ENCODE measurements at regions not wholly inside any gene's neighbourhood (a gene's known extent, or its start where the extent isn't known, plus 50 kb on each side); places are given as distances from the start of the nearest gene placed in this dataset.

DNA sequence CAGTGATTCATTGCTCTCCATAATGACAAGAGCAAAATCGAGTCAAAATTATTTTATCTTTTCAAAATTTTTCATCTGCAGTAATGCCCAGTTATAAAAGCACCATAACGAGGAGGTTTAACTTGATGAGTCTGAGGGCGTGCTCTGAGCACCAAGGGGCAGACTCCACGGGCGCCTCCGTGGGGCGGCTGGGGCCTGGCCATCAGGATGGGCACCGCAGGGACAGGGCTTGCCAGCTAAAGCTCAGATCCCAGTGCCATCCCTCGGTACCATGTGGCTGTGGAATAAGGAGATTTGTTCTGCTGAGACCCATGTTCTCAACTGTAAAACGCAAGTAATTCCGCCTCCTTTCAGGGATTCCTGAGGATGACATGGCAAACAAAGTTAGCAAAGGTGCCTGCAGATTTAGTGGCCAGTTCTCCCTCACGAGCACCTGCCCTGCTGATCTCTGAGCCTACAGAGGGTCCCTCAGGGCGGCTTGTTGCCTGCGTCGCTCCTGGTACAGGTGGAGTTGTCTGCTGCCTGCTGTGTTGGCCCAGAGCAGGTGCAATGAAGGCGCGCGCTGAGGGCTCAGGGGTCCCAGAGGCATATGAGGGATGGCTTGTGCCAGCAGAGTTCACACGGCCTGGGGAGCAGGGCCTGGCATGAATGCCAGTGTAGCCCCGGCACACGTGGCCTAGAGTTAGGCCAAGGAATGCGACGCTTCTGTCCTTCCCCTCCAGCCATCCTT lies 584.4 kb downstream of the TCERG1L start:
- TF ChIP-seq CTCF (IDR thresholded peaks at IDR 0.05; ENCODE audit: insufficient read depth, low read length, missing control alignments) = no peak
- ChIA-PET CTCF (no interaction called here), POLR2A (no interaction called here)
- H3K4me3 ChIP-seq (ENCODE audit: low read depth, low read length) = no peak overlapping the region
- no peak for DNase-seq (ENCODE audit: low read depth, low spot score)

DNA sequence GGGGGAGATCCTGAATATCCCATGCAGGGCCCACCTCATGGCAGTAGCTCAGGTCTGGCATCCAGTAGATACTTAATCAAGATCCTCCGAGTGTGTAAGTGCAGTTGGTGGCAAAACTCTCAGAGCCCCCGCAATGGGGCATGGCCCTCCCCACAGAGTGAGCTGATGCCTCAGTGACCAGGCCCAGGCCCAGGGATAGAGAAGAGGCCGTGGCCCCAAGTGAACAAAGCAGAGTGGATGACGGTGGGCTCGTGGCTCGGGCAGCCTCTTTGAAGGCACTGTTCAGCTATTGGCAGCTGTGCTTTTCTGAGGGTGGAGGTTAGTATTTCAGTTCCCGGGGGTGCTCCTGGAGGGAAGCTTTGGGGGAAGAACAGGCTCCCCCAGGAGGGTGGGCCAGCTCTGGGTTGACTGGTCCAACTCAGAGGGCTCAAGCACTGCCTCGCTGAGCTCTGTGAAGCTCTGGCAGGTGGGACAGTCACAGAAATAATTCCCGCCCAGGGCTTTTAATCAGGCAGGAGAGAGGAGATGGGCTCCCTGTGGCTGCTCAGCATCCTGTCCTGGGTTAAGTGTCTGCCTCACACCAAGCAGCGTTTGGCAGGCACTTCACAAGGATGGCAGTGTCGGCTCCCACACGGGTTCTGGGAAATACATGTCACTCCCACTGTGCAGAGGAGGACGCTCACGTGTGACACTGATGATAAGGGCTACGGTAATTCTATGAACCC lies 583.6 kb downstream of the TCERG1L start:
- ChIA-PET POLR2A (no interaction called here), CTCF (no interaction called here)
- H3K4me3 ChIP-seq (ENCODE audit: low read depth, low read length) = no peak overlapping the region
- TF ChIP-seq CTCF (IDR thresholded peaks at IDR 0.05; ENCODE audit: insufficient read depth, low read length, missing control alignments) = no peak
- DNase-seq (ENCODE audit: low read depth, low spot score) = no peak

DNA sequence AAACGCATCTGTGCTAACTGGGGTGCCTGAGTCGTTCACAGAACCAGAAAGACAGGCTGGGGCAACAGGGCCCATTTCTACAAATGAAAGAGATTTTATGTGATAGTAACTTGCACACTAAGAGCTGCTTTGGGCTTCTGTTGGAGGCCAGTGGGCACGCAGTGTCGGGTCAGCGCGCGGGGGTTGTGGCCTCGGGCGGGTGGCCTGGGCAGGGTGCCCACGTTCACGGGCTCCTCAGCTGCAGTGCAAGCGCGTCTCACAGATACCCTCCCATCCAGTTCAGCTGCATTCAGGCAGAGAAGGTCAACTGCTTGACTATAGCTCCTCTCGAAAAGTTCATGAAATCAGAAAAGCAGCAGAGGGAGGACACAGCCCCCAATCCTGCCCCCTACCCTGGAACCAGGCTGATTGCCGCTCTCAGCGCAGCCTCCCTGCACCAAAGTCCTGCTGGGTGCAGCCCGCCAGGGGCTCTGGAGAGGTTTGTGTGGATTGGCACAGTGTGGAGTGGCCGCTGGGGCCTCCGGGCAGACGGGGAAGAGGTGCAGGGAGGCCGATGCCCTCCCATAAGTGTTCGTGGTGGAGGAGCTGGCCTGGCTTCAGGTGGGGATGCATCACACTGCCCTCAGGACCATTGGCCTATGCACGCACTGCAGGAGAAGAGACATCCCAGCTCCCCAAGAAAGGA lies 582.8 kb downstream of the TCERG1L start:
- no peak overlapping the region for H3K4me3 ChIP-seq (ENCODE audit: low read depth, low read length)
- CTCF ChIA-PET = no interaction called here
- TF ChIP-seq CTCF (IDR thresholded peaks at IDR 0.05; ENCODE audit: insufficient read depth, low read length, missing control alignments) = no peak
- no peak for DNase-seq (ENCODE audit: low read depth, low spot score)
- POLR2A ChIA-PET = no interaction called here

- ChIA-PET CTCF (no interaction called here), POLR2A (no interaction called here)
- no peak for TF ChIP-seq CTCF (IDR thresholded peaks at IDR 0.05; ENCODE audit: insufficient read depth, low read length, missing control alignments)
- no peak overlapping the region for H3K4me3 ChIP-seq (ENCODE audit: low read depth, low read length)
- DNase-seq (ENCODE audit: low read depth, low spot score) = no peak
Observed at GRCh38 chr10:130729876-130730275, 581.6 kb downstream of the TCERG1L start.

DNA sequence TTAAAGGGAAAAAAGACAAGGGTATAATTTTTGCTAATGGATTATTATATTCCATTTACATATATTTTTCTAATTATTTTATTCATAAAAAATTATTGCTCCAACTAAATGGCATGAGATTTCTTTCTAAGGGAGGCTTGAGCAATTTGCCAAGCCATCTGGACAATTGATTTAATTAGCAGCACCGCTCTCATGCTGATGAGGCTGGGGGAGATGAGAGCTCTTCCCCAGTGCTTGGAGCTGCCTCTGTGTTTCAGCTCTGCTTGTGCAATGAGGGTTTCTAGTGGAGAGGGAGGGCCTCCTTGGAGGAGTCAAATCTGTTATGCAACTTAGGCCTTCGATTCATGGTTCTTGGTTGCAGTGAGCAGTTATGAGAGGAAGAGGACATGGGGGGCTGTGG lies 574.3 kb downstream of the TCERG1L start:
- no peak for TF ChIP-seq CTCF (IDR thresholded peaks at IDR 0.05; ENCODE audit: insufficient read depth, low read length, missing control alignments)
- H3K4me3 ChIP-seq (ENCODE audit: low read depth, low read length) = no peak overlapping the region
- POLR2A ChIA-PET = no interaction called here
- no peak for DNase-seq (ENCODE audit: low read depth, low spot score)
- CTCF ChIA-PET = no interaction called here

DNA sequence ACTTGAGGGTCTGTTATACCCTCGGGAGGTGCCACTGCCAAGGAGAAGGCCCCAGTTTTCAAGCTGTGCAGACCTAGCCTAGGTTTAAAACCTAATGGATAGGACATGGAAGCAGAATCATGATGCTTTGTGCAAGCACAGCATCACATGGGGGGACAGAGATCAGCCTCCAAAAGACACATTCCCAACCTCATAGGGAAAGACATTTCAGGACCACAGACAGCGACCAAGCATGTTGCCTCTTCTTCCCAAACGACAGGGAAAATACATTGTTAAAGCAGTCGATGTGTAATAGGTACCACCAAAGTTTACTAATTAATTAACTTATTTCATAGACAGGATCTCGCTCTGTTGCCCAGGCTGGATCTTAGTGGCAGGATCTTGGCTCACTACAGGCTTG lies 573.9 kb downstream of the TCERG1L start:
- no peak for DNase-seq (ENCODE audit: low read depth, low spot score)
- TF ChIP-seq CTCF (IDR thresholded peaks at IDR 0.05; ENCODE audit: insufficient read depth, low read length, missing control alignments) = no peak
- CTCF ChIA-PET = no interaction called here
- no peak overlapping the region for H3K4me3 ChIP-seq (ENCODE audit: low read depth, low read length)
- POLR2A ChIA-PET = no interaction called here
